ENCODE measurements at regions not wholly inside any gene's neighbourhood (a gene's known extent, or its start where the extent isn't known, plus 50 kb on each side); places are given as distances from the start of the nearest gene placed in this dataset.

- Histone ChIP-seq H3K27ac (ENCODE audit: low read length) (no peak overlapping the region), H3K4me1 (ENCODE audit: control insufficient read depth, insufficient read depth, low read length) (no peaks in the 10 kb centered on the region), H3K4me3 (ENCODE audit: low read depth in 2 of 2, low read length in 2 of 2) (no peak overlapping the region), H3K27me3 (ENCODE audit: control insufficient read depth, insufficient read depth, low read length) (no peaks in the 10 kb centered on the region), H3K9me3 (ENCODE audit: control insufficient read depth, insufficient read depth, low read depth, low read length) (no peaks in the 10 kb centered on the region), H3K36me3 (ENCODE audit: control insufficient read depth, insufficient read depth, low read length) (no peaks in the 10 kb centered on the region)
- CTCF ChIA-PET, result no interaction called here
- intact Hi-C loops (cut with micrococcal nuclease; ENCODE audit: unreplicated experiment) (no loop called here), in situ Hi-C loops (cut with HindIII; ENCODE audit: low pct_unique_long_range_greater_than_20kb, low sequenced_read_pairs) (no loop called here)
- no TSS peak for BruUV-seq (replicated peaks)
- POLR2A ChIA-PET, result no interaction called here
- TF ChIP-seq SIN3A (IDR thresholded peaks at IDR 0.05; ENCODE audit: borderline replicate concordance, insufficient read depth, low read depth, low read length) (no peak), REST (IDR thresholded peaks at IDR 0.05; ENCODE audit: insufficient read depth in 1 of 2, low read depth in 2 of 2, low read length in 1 of 2) (no peak), TCF7L2 (IDR thresholded peaks at IDR 0.05; ENCODE audit: low read depth, low read length) (no peak), POLR2AphosphoS5 (IDR thresholded peaks at IDR 0.05; ENCODE audit: low read depth, low read length) (no peak), CTCF (IDR thresholded peaks at IDR 0.05) (no peak)
- DNase-seq (ENCODE audit: low read depth, low spot score) (no peak), ATAC-seq (no peak)
These were observed 169.8 kb downstream of the MREG start for GRCh38 chr2:215843579-215843978.

GRCh38 chr2:215841175-215841816, 172.1 kb downstream of the MREG start:
- Histone ChIP-seq H3K4me1 (ENCODE audit: control insufficient read depth, insufficient read depth, low read length) (no peaks in the 10 kb centered on the region), H3K27me3 (ENCODE audit: control insufficient read depth, insufficient read depth, low read length) (no peaks in the 10 kb centered on the region), H3K4me3 (ENCODE audit: low read depth in 2 of 2, low read length in 2 of 2) (no peak overlapping the region), H3K27ac (ENCODE audit: low read length) (no peak overlapping the region), H3K36me3 (ENCODE audit: control insufficient read depth, insufficient read depth, low read length) (no peaks in the 10 kb centered on the region), H3K9me3 (ENCODE audit: control insufficient read depth, insufficient read depth, low read depth, low read length) (no peaks in the 10 kb centered on the region)
- in situ Hi-C loops (cut with HindIII; ENCODE audit: low pct_unique_long_range_greater_than_20kb, low sequenced_read_pairs) (no loop called here), intact Hi-C loops (cut with micrococcal nuclease; ENCODE audit: unreplicated experiment) (no loop called here)
- no peak for DNase-seq (ENCODE audit: low read depth, low spot score)
- ChIA-PET CTCF (interaction anchor here (0.6 kb wide), 1 partner anchor 166 kb away, joined by 3 read pairs; no protein-coding TSS in a partner anchor), POLR2A (no interaction called here)
- TF ChIP-seq SIN3A (IDR thresholded peaks at IDR 0.05; ENCODE audit: borderline replicate concordance, insufficient read depth, low read depth, low read length) (no peak), TCF7L2 (IDR thresholded peaks at IDR 0.05; ENCODE audit: low read depth, low read length) (no peak), POLR2AphosphoS5 (IDR thresholded peaks at IDR 0.05; ENCODE audit: low read depth, low read length) (no peak), CTCF (IDR thresholded peaks at IDR 0.05) (no peak), REST (IDR thresholded peaks at IDR 0.05; ENCODE audit: insufficient read depth in 1 of 2, low read depth in 2 of 2, low read length in 1 of 2) (no peak)
- no peak for ATAC-seq
- BruUV-seq (replicated peaks), result no TSS peak
